GM12875 (cell line): ENCODE measurements at regions not wholly inside any gene's neighbourhood (a gene's known extent, or its start where the extent isn't known, plus 50 kb on each side); places are given as distances from the start of the nearest gene placed in this dataset.

Experiments
- H3K4me3 ChIP-seq: one replicate; pipeline ENCODE4 v1.5.1; 2011; ENCODE audit warnings: low read depth, low read length, control low read depth
- TF ChIP-seq, protein P1 (sequence below): IDR thresholded peaks from 2 replicates; pipeline ENCODE4 v1.5.1; 2011; ENCODE audit warnings: low read depth, mild to moderate bottlenecking, control low read depth, inconsistent platforms, low read length, moderate library complexity, borderline replicate concordance; ENCODE audit not compliant: insufficient read depth

DNA sequence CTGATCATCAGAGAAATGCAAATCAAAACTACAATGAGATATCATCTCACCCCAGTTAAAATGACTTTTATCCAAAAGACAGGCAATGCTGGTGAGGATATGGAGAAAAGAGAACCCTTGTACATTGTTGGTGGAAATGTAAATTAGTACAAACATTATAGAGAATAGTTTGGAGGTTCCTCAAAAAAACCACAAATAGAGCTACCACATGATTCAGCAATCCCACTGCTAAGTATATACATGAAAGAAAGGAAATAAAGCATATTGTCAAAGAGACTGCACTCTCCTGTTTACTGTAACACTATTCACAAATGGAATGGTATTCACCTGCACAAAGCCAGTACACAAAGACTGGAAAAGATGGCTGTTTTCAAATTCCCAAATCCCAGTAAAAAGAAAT is 1233.7 kb downstream of the PCDH17 start:
- TF ChIP-seq, protein P1, sequence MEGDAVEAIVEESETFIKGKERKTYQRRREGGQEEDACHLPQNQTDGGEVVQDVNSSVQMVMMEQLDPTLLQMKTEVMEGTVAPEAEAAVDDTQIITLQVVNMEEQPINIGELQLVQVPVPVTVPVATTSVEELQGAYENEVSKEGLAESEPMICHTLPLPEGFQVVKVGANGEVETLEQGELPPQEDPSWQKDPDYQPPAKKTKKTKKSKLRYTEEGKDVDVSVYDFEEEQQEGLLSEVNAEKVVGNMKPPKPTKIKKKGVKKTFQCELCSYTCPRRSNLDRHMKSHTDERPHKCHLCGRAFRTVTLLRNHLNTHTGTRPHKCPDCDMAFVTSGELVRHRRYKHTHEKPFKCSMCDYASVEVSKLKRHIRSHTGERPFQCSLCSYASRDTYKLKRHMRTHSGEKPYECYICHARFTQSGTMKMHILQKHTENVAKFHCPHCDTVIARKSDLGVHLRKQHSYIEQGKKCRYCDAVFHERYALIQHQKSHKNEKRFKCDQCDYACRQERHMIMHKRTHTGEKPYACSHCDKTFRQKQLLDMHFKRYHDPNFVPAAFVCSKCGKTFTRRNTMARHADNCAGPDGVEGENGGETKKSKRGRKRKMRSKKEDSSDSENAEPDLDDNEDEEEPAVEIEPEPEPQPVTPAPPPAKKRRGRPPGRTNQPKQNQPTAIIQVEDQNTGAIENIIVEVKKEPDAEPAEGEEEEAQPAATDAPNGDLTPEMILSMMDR, result no peak
- H3K4me3 ChIP-seq, result no peak overlapping the region

DNA sequence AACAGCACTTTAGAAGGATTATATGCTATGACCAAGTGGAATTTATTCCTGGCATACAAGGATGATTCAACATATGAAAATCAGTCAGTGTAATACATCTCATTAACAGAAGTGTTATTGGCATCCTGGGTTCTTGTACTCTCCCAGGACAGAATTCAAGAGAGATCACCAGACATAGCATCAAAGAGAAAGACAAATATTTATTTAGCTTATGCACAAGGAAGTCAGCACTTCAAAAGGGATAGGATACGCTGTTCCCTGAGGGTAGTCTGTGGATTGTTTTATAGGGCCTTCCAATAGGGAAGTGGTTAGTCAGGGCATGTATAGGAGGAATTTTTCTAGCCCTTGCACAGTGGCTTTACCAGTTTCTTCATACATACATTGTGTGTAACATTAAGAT is 1238.0 kb downstream of the PCDH17 start:
- TF ChIP-seq, protein P1, result no peak

GRCh38 chr13:58876473-58876872 is 1244.9 kb downstream of the PCDH17 start:
- no peak overlapping the region for H3K4me3 ChIP-seq
- TF ChIP-seq, protein P1, result no peak

More for the DNA sequence above, 1238.0 kb downstream of the PCDH17 start:
- no peak overlapping the region for H3K4me3 ChIP-seq

GRCh38 chr13:58879114-58879513 is 1247.6 kb downstream of the PCDH17 start:
- TF ChIP-seq, protein P1, result no peak
- no peak overlapping the region for H3K4me3 ChIP-seq

DNA sequence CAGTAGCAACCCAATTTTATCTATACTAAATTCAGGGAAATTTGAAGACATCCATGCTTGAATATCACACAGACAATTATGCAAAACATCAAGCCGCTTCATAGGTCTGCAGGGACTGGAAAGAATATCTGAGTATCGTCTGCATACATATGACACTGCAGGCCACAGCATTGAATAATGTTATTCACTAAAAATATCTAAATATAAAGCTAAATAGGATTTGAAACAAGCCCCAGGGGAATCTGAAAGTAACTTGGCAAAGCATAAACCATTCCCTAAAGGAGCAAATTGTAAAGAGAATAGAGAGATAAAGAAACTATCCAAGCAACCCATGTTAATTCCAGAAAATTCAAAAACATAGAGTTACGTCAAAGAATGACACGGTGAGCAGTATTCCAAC is 1251.0 kb downstream of the PCDH17 start:
- TF ChIP-seq, protein P1, result no peak
- H3K4me3 ChIP-seq, result no peak overlapping the region

DNA sequence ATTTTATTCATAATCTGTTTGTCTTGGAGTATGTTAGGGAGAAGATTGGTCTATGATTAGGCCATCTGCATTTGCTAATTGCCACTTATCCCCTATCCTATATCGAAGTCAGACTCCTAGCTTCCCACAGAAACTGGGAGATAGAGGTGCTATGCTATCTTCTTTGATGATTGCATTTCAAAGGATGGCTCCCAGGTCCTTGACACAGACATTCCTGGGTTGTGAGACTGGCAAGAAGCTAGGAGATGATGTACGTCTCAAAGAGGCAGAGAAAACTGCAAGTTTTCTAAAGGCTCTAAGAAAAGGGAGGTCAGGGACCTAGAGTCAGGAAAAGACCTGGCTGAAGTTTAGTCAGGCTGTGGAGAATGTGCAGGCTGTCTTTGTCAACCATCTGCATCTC is 1251.9 kb downstream of the PCDH17 start:
- H3K4me3 ChIP-seq, result no peak overlapping the region
- TF ChIP-seq, protein P1, result no peak

DNA sequence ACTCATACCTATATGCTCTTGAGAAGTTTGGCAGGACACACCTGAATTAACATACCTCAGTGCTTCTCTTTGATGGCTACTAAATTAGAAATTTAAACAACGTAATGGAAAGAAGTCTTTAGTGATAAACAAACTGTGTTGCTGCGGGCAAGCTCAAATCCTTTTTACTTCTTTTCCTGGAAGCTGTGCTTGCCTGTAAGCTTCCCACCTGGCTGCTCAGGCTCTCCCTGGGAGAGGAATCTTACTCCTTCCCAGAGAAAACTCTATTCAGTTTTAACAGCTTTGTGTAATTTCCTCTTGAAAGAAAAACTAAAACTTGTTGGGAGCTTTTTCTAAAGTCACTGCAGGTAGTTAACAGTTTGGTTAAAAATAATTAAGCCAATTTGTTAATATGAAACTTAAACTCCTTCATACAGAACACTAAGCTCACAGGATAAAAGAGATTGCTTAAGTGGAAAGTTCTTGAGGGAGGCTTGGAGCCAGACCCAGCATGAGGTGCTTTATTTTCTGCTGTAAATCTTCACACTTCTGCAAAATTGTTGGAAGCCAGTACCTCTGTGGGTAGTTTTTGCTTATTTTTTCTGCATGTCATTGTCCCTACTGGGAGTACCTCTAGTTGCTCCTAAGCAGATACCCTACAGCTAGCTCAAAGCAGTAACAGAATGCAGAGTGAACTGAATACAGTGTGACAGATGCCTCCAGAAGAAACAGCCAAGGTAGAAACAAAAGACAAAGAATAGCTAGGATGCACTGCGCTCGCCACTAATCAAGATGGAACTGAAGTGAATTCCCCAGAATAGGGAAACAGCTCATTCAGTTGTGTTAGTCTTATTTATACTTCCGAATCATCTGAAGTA is 1253.0 kb downstream of the PCDH17 start:
- TF ChIP-seq, protein P1, result no peak

More for the DNA sequence above, 1253.0 kb downstream of the PCDH17 start:
- no peak overlapping the region for H3K4me3 ChIP-seq
